ENCODE measurements at regions not wholly inside any gene's neighbourhood (a gene's known extent, or its start where the extent isn't known, plus 50 kb on each side); places are given as distances from the start of the nearest gene placed in this dataset.

DNA sequence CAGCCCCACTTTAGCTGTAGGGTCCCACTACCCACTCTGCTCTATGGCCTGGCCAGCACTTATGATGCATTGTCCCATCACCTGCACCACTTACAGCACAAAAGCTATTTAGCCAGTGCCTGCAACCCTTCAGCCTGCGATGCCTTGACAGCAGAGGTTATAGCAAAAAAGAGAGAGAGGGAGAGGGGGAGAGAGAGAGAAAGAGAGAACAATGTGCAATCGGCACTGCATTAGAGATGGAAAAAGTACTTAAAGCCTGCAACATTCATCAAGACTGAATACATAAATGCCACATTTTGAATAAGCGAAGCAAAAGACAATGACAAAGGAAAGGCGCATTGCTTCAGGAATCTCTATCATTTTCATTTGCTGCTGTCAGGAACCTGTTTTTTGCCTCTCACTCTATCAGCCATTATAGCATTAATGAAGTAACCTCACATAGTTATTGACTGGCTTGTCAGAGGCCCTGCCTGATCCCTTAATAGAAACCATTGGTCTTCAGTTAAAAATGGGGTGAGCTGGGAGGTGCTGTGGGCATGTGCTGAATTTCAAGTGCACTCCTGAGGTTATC lies 833.1 kb downstream of the BCL11A start:
- no peak overlapping the region for H3K4me2 ChIP-seq (ENCODE audit: low read depth, low read length)
- H3K4me1 ChIP-seq (ENCODE audit: low read length), result no peaks in the 10 kb centered on the region
- H3K4me3 ChIP-seq (ENCODE audit: low read length), result no peak overlapping the region
- no peaks in the 10 kb centered on the region for H3K79me2 ChIP-seq (ENCODE audit: low read length)
- H3K27me3 ChIP-seq (replicated peaks; ENCODE audit: insufficient read depth, low read length), result 0 out of 2 replicates have a peak, but pooled peaks cover under 1% of the 10 kb centered on the region
- H3K27ac ChIP-seq (ENCODE audit: low read length), result no peak overlapping the region
- no peaks in the 10 kb centered on the region for H3F3A ChIP-seq (ENCODE audit: insufficient read depth, low read length)
- H3K9me2 ChIP-seq (replicated peaks; ENCODE audit: insufficient read depth, low read length), result no peaks in the 10 kb centered on the region
- no peaks in the 10 kb centered on the region for H3K9me3 ChIP-seq (replicated peaks; ENCODE audit: insufficient read depth, low read length)
- DNase-seq, result no peak
- TF ChIP-seq EZH2 (optimal IDR thresholded peaks at IDR 0.05; ENCODE audit: low read depth, low read length) (no peak), EZH2phosphoT487 (IDR thresholded peaks at IDR 0.05; ENCODE audit: low read length) (no peak)
- TF ChIP-seq, protein P1, sequence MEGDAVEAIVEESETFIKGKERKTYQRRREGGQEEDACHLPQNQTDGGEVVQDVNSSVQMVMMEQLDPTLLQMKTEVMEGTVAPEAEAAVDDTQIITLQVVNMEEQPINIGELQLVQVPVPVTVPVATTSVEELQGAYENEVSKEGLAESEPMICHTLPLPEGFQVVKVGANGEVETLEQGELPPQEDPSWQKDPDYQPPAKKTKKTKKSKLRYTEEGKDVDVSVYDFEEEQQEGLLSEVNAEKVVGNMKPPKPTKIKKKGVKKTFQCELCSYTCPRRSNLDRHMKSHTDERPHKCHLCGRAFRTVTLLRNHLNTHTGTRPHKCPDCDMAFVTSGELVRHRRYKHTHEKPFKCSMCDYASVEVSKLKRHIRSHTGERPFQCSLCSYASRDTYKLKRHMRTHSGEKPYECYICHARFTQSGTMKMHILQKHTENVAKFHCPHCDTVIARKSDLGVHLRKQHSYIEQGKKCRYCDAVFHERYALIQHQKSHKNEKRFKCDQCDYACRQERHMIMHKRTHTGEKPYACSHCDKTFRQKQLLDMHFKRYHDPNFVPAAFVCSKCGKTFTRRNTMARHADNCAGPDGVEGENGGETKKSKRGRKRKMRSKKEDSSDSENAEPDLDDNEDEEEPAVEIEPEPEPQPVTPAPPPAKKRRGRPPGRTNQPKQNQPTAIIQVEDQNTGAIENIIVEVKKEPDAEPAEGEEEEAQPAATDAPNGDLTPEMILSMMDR (IDR thresholded peaks at IDR 0.05; ENCODE audit: low read length), result no peak
- H3K9ac ChIP-seq (ENCODE audit: low read length), result no peak overlapping the region
- no peak overlapping the region for H2AFZ ChIP-seq (ENCODE audit: low read length)
- no peaks in the 10 kb centered on the region for H4K20me1 ChIP-seq (ENCODE audit: insufficient read depth, low read length)
- no peaks in the 10 kb centered on the region for H3K36me3 ChIP-seq (replicated peaks; ENCODE audit: insufficient read depth, low read length)

DNA sequence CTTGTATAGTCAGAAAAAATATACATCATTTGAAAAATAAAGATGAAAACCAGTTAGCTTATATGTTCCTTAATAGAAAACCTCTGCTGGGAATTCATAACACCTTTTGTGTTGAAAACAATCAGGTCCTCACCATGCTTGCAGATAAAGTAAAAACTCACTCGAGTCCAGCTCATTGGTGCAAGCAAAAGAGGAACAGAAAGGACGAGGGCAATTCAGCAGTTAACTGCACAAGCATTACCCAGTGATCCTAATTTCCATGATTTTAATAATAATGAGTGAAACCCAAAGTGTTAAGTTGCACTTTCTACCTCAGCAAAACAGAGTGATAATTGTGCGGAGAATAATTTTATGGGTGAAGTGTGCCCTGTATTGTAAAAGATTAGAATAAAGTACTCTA lies 839.9 kb downstream of the BCL11A start:
- no peak for DNase-seq
- Histone ChIP-seq H3K4me2 (ENCODE audit: low read depth, low read length) (no peak overlapping the region), H3K4me3 (ENCODE audit: low read length) (no peak overlapping the region), H3K36me3 (replicated peaks; ENCODE audit: insufficient read depth, low read length) (no peaks in the 10 kb centered on the region), H3F3A (ENCODE audit: insufficient read depth, low read length) (no peaks in the 10 kb centered on the region), H3K4me1 (ENCODE audit: low read length) (no peaks in the 10 kb centered on the region), H3K79me2 (ENCODE audit: low read length) (no peaks in the 10 kb centered on the region), H3K9me2 (replicated peaks; ENCODE audit: insufficient read depth, low read length) (no peaks in the 10 kb centered on the region), H2AFZ (ENCODE audit: low read length) (no peak overlapping the region), H3K27me3 (replicated peaks; ENCODE audit: insufficient read depth, low read length) (no peaks in the 10 kb centered on the region), H3K9me3 (replicated peaks; ENCODE audit: insufficient read depth, low read length) (no peaks in the 10 kb centered on the region), H4K20me1 (ENCODE audit: insufficient read depth, low read length) (no peaks in the 10 kb centered on the region), H3K27ac (ENCODE audit: low read length) (no peak overlapping the region), H3K9ac (ENCODE audit: low read length) (no peak overlapping the region)
- TF ChIP-seq EZH2phosphoT487 (IDR thresholded peaks at IDR 0.05; ENCODE audit: low read length) (no peak), EZH2 (optimal IDR thresholded peaks at IDR 0.05; ENCODE audit: low read depth, low read length) (no peak)
- TF ChIP-seq, protein P1 (IDR thresholded peaks at IDR 0.05; ENCODE audit: low read length), result no peak

DNA sequence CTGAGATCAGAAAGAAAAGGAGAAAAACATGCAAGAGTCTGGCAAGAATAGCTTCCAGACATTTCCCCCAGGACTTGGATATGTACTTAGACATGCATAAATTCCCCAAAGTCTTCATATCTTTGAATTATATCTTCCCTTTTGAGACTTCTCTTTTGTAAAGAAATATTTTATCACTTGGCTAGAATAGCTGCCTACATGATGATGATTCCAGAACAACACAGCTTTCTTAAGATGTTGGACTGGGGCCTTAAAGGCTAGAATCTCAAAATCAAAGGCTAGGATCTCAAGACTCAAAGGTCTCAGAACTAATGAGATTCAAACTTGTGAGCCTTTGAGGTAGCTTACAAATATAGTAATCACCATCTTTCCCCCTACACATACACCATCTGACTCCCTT lies 842.3 kb downstream of the BCL11A start:
- Histone ChIP-seq H3K4me3 (ENCODE audit: low read length) (no peak overlapping the region), H3K4me1 (ENCODE audit: low read length) (no peaks in the 10 kb centered on the region), H3K9me3 (replicated peaks; ENCODE audit: insufficient read depth, low read length) (no peaks in the 10 kb centered on the region), H4K20me1 (ENCODE audit: insufficient read depth, low read length) (no peaks in the 10 kb centered on the region), H3K9me2 (replicated peaks; ENCODE audit: insufficient read depth, low read length) (no peaks in the 10 kb centered on the region), H3K9ac (ENCODE audit: low read length) (no peak overlapping the region), H3K4me2 (ENCODE audit: low read depth, low read length) (no peak overlapping the region), H3F3A (ENCODE audit: insufficient read depth, low read length) (no peaks in the 10 kb centered on the region), H3K79me2 (ENCODE audit: low read length) (no peaks in the 10 kb centered on the region), H3K27me3 (replicated peaks; ENCODE audit: insufficient read depth, low read length) (no peaks in the 10 kb centered on the region), H3K36me3 (replicated peaks; ENCODE audit: insufficient read depth, low read length) (no peaks in the 10 kb centered on the region), H2AFZ (ENCODE audit: low read length) (no peak overlapping the region), H3K27ac (ENCODE audit: low read length) (no peak overlapping the region)
- TF ChIP-seq EZH2 (optimal IDR thresholded peaks at IDR 0.05; ENCODE audit: low read depth, low read length), result no peak
- TF ChIP-seq, protein P1 (IDR thresholded peaks at IDR 0.05; ENCODE audit: low read length), result no peak
- TF ChIP-seq EZH2phosphoT487 (IDR thresholded peaks at IDR 0.05; ENCODE audit: low read length), result no peak
- DNase-seq, result no peak

Measured in MM.1S (cell line).